H1 (cell line): ENCODE measurements at regions not wholly inside any gene's neighbourhood (a gene's known extent, or its start where the extent isn't known, plus 50 kb on each side); places are given as distances from the start of the nearest gene placed in this dataset.

Source experiments
- CTCF ChIA-PET: fragments of 300-600 bp; sonication (Branson Sonifier 250); formaldehyde crosslinking; loops from one replicate; lab custom pipeline; 2021; ENCODE audit not compliant: partially characterized antibody; lab: Charles Lee
- POLR2A ChIA-PET: fragments of 300-600 bp; sonication (Branson Sonifier 250); formaldehyde crosslinking; loops from one replicate; lab custom pipeline; 2021; ENCODE audit warnings: inconsistent platforms; ENCODE audit not compliant: partially characterized antibody; lab: Charles Lee
- DNase-seq, 2 experiments: peaks; one replicate each; pipeline versions ENCODE4 v3.0.0 to v3.0.0-alpha.2; 2010 to 2022; ENCODE audit warnings: low spot score in 2 of 2, low read depth in 1 of 2, mixed read lengths in 1 of 2
- FAIRE-seq: peaks from 2 replicates; lab custom pipeline; 2011; peaks lifted over from hg19 to GRCh38; lab: Jason Lieb, UNC
- H2AFZ ChIP-seq: 2 replicates; pipeline ENCODE4 v1.8.1; 2012; ENCODE audit warnings: low read length, inconsistent platforms
- H2AK5ac ChIP-seq: 2 replicates; pipeline ENCODE4 v1.6.1; 2013; ENCODE audit warnings: low read depth, low read length
- H2BK120ac ChIP-seq: replicated peaks from 2 replicates; pipeline ENCODE3; 2013; ENCODE audit warnings: low read depth, low read length, inconsistent platforms
- H2BK12ac ChIP-seq: 2 replicates; pipeline ENCODE4 v1.6.1; 2013; ENCODE audit warnings: low read depth, low read length
- H2BK15ac ChIP-seq: 2 replicates; pipeline ENCODE4 v1.6.1; 2013; ENCODE audit warnings: low read length
- H2BK20ac ChIP-seq: 2 replicates; pipeline ENCODE4 v1.6.1; 2013; ENCODE audit warnings: low read length
- H2BK5ac ChIP-seq: 2 replicates; pipeline ENCODE4 v1.6.1; 2013; ENCODE audit warnings: low read depth, low read length
- H3K14ac ChIP-seq: 2 replicates; pipeline ENCODE4 v1.6.1; 2013; ENCODE audit warnings: inconsistent platforms; ENCODE audit not compliant: insufficient read length
- H3K18ac ChIP-seq: 2 replicates; pipeline ENCODE4 v1.6.1; 2013; ENCODE audit warnings: low read length; ENCODE audit errors: extremely low read depth
- H3K23ac ChIP-seq: 2 replicates; pipeline ENCODE4 v1.6.1; 2013; ENCODE audit warnings: inconsistent platforms; ENCODE audit not compliant: insufficient read length
- H3K23me2 ChIP-seq: 2 replicates; pipeline ENCODE4 v1.6.1; 2013; ENCODE audit warnings: low read depth, low read length
- H3K27ac ChIP-seq: 2 replicates; pipeline ENCODE4 v1.6.1; 2011; ENCODE audit warnings: low read depth, low read length, inconsistent platforms
- H3K27me3 ChIP-seq, 4 experiments: replicated peaks in 1 of 4; 1 replicate in 1 of 4; 2 replicates in 3 of 4; pipeline versions ENCODE4 v1.6.1 to v1.8.1; 2011 to 2013; ENCODE audit warnings: low read length in 3 of 4, mild to moderate bottlenecking in 3 of 4, inconsistent platforms in 2 of 4, mixed read lengths in 2 of 4, moderate library complexity in 1 of 4; ENCODE audit not compliant: control insufficient read depth in 3 of 4, insufficient read depth in 3 of 4; ENCODE audit errors: extremely low read depth in 1 of 4
- H3K36me3 ChIP-seq, 4 experiments: 2 replicates each; pipeline versions ENCODE4 v1.6.1 to v1.8.1; 2011 to 2013; ENCODE audit warnings: mild to moderate bottlenecking in 4 of 4, low read length in 3 of 4, moderate library complexity in 2 of 4, control low read depth in 1 of 4, inconsistent platforms in 1 of 4; ENCODE audit not compliant: insufficient read depth in 4 of 4, control insufficient read depth in 2 of 4
- H3K4ac ChIP-seq: replicated peaks from 2 replicates; pipeline ENCODE3; 2013; ENCODE audit warnings: low read length, low read depth, mixed read lengths, inconsistent platforms; ENCODE audit not compliant: insufficient read length
- H3K4me1 ChIP-seq, 4 experiments: replicated peaks in 1 of 4; 1 replicate in 1 of 4; 2 replicates in 3 of 4; pipeline versions ENCODE4 v1.6.1 to v1.8.1; 2011 to 2013; ENCODE audit warnings: low read length in 3 of 4, inconsistent platforms in 2 of 4, mixed read lengths in 1 of 4; ENCODE audit not compliant: insufficient read depth in 4 of 4, control insufficient read depth in 3 of 4
- H3K4me2 ChIP-seq, 2 experiments: 2 replicates each; pipeline versions ENCODE4 v1.6.1 to v1.8.1; 2011 to 2013; ENCODE audit warnings: low read depth in 2 of 2, low read length in 2 of 2, control low read depth in 1 of 2, inconsistent platforms in 1 of 2, mild to moderate bottlenecking in 1 of 2; ENCODE audit not compliant: insufficient read depth in 1 of 2
- H3K4me3 ChIP-seq, 4 experiments: fragments of 200-600, 300-600 bp in 1 of 4; sonication (generic), shearing (Covaris generic), sonication (Bioruptor Twin) in 1 of 4; 2 replicates each; pipeline versions ENCODE4 v1.5.1 to v1.8.1; 2011 to 2016; ENCODE audit warnings: low read length in 4 of 4, low read depth in 3 of 4, control low read depth in 2 of 4, inconsistent platforms in 2 of 4, mild to moderate bottlenecking in 2 of 4, mixed read lengths in 1 of 4, moderate library complexity in 1 of 4; ENCODE audit not compliant: insufficient read depth in 2 of 4; ENCODE audit errors: extremely low read depth in 1 of 4
- H3K56ac ChIP-seq: replicated peaks from 2 replicates; pipeline ENCODE3; 2013; ENCODE audit warnings: low read depth, mild to moderate bottlenecking, mixed read lengths, low read length, inconsistent platforms; ENCODE audit not compliant: insufficient read length
- H3K79me1 ChIP-seq: 2 replicates; pipeline ENCODE4 v1.6.1; 2013; ENCODE audit warnings: low read depth, low read length, control low read depth
- H3K79me2 ChIP-seq, 2 experiments: 2 replicates each; pipeline versions ENCODE4 v1.6.1 to v1.8.1; 2012 to 2013; ENCODE audit warnings: low read length in 2 of 2, mild to moderate bottlenecking in 2 of 2, inconsistent platforms in 1 of 2; ENCODE audit not compliant: insufficient read depth in 2 of 2, control insufficient read depth in 1 of 2
- H3K9ac ChIP-seq, 4 experiments: replicated peaks in 1 of 4; 1 replicate in 1 of 4; 2 replicates in 3 of 4; pipeline versions ENCODE4 v1.6.1 to v1.8.1; 2011 to 2013; ENCODE audit warnings: low read depth in 3 of 4, low read length in 3 of 4, control low read depth in 2 of 4, mild to moderate bottlenecking in 2 of 4, moderate library complexity in 2 of 4, inconsistent platforms in 1 of 4; ENCODE audit errors: extremely low read depth in 1 of 4
- H3K9me3 ChIP-seq, 2 experiments: 2 replicates each; pipeline versions ENCODE4 v1.6.1 to v1.8.1; 2012 to 2013; ENCODE audit warnings: mild to moderate bottlenecking in 2 of 2, moderate library complexity in 2 of 2, control low read depth in 1 of 2, inconsistent platforms in 1 of 2, low read depth in 1 of 2, low read length in 1 of 2, mixed read lengths in 1 of 2; ENCODE audit not compliant: insufficient read depth in 2 of 2
- H4K20me1 ChIP-seq, 2 experiments: replicated peaks in 1 of 2; 2 replicates each; pipeline versions ENCODE3 to v1.8.1; 2011 to 2013; ENCODE audit warnings: inconsistent platforms in 2 of 2, low read length in 2 of 2, mild to moderate bottlenecking in 1 of 2; ENCODE audit not compliant: insufficient read depth in 2 of 2, control insufficient read depth in 1 of 2
- H4K5ac ChIP-seq: 2 replicates; pipeline ENCODE4 v1.6.1; 2013; ENCODE audit warnings: low read length, low read depth, mixed read lengths, inconsistent platforms; ENCODE audit not compliant: insufficient read length
- H4K8ac ChIP-seq: 2 replicates; pipeline ENCODE4 v1.8.0; 2013; ENCODE audit warnings: mild to moderate bottlenecking, moderate library complexity, low read length, inconsistent platforms; ENCODE audit not compliant: insufficient read depth; ENCODE audit errors: extremely low read depth
- H4K91ac ChIP-seq: replicated peaks from 2 replicates; pipeline ENCODE3; 2013; ENCODE audit warnings: low read length, mixed read lengths, inconsistent platforms; ENCODE audit not compliant: insufficient read length
- BRCA1 ChIP-seq: IDR thresholded peaks from 2 replicates; pipeline ENCODE4 v1.6.1; 2012; ENCODE audit warnings: low read depth, low read length, improper control_type of control experiment
- EGR1 ChIP-seq: IDR thresholded peaks from 2 replicates; pipeline ENCODE4 v1.6.1; 2011; ENCODE audit warnings: low read depth, low read length, borderline replicate concordance
- GTF2F1 ChIP-seq: IDR thresholded peaks from 2 replicates; pipeline ENCODE4 v1.6.1; 2012; ENCODE audit warnings: low read depth, low read length, improper control_type of control experiment, borderline replicate concordance
- HDAC2 ChIP-seq, 2 experiments: fragments of 300-600 bp in 1 of 2; sonication (generic) in 1 of 2; IDR thresholded peaks; 2 replicates each; pipeline ENCODE4 v1.6.1; 2011 to 2012; ENCODE audit warnings: low read depth in 2 of 2, low read length in 2 of 2, mild to moderate bottlenecking in 2 of 2, moderate library complexity in 2 of 2, borderline replicate concordance in 1 of 2, inconsistent platforms in 1 of 2
- KDM5A ChIP-seq: fragments of 200-600 bp; IDR thresholded peaks from 2 replicates; pipeline ENCODE4 v1.7.1; 2012; ENCODE audit warnings: mild to moderate bottlenecking, low read length, inconsistent platforms, mixed read lengths
- MAFK ChIP-seq: IDR thresholded peaks from 2 replicates; pipeline ENCODE4 v1.6.1; 2012; ENCODE audit warnings: low read depth, mild to moderate bottlenecking, improper control_type of control experiment, low read length
- POLR2AphosphoS5 ChIP-seq: IDR thresholded peaks from 2 replicates; pipeline ENCODE4 v1.6.1; 2011; ENCODE audit warnings: low read depth, low read length
- RBBP5 ChIP-seq: IDR thresholded peaks from 2 replicates; pipeline ENCODE4 v1.7.1; 2012; ENCODE audit warnings: low read depth, mild to moderate bottlenecking, inconsistent platforms, low read length, moderate library complexity, borderline replicate concordance
- RFX5 ChIP-seq: IDR thresholded peaks from 2 replicates; pipeline ENCODE4 v1.6.1; 2011; ENCODE audit warnings: low read depth, low read length, improper control_type of control experiment, borderline replicate concordance
- SIX5 ChIP-seq: IDR thresholded peaks from 2 replicates; pipeline ENCODE4 v1.6.1; 2011; ENCODE audit warnings: mild to moderate bottlenecking, low read depth, low read length
- SP4 ChIP-seq: IDR thresholded peaks from 2 replicates; pipeline ENCODE4 v1.6.1; 2012; ENCODE audit warnings: low read length, inconsistent platforms
- TEAD4 ChIP-seq: IDR thresholded peaks from 2 replicates; pipeline ENCODE4 v1.6.1; 2012; ENCODE audit warnings: low read depth, low read length, inconsistent platforms, mixed read lengths
- WGBS, 2 experiments: shearing (Covaris generic) in 1 of 2; methylation state at CpG; one replicate each; pipeline versions ENCODE4 v1.1.6 to v1.1.7; 2013 to 2015; ENCODE audit warnings: low lambda C conversion rate in 2 of 2, mixed read lengths in 2 of 2, inconsistent platforms in 1 of 2, low coverage in 1 of 2, missing lambda C conversion rate in 1 of 2; ENCODE audit not compliant: insufficient replicate concordance in 2 of 2, insufficient coverage in 1 of 2, insufficient read length in 1 of 2; ENCODE audit errors: extremely low coverage in 1 of 2, missing lambda C conversion rate in 1 of 2; 5-methylcytosine and 5-hydroxymethylcytosine counted together
- TF ChIP-seq, protein P1 (sequence below): IDR thresholded peaks from 2 replicates; pipeline ENCODE4 v1.6.1; 2012; ENCODE audit warnings: inconsistent platforms

DNA sequence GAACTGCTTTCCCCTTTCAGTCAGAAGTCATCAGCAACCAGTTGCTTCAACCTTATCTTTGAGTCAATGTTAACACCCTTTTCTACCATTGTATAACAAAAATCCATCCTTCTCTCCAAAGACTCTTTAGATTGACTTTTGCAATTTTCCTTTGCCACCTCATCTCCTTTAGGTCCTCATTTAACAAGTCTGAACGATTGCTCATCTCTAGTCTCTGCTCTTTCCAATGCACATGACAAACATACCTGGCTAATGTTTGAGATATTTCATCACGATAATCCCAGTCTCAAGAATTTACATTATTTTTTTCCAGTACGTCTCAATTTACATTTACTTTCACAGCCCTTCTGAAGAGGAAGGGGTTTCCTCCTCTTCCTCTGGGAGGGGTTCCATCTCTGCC, 127.5 kb downstream of the KLF12 start:
- DNase-seq = no peak
- TF ChIP-seq, protein P1, sequence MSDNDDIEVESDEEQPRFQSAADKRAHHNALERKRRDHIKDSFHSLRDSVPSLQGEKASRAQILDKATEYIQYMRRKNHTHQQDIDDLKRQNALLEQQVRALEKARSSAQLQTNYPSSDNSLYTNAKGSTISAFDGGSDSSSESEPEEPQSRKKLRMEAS = no peak
- TF ChIP-seq POLR2AphosphoS5 (no peak), SP4 (no peak), EGR1 (no peak), RFX5 (no peak), SIX5 (no peak), RBBP5 (no peak), BRCA1 (no peak), HDAC2 (IDR thresholded peaks at IDR 0.05; ENCODE audit: borderline replicate concordance in 1 of 2, low read depth in 2 of 2, low read length in 2 of 2) (no peak), MAFK (no peak), GTF2F1 (no peak), KDM5A (no peak), TEAD4 (no peak)
- Histone ChIP-seq H3K4me1 (no peaks in the 10 kb centered on the region), H3K79me1 (no peaks in the 10 kb centered on the region), H2AFZ (no peak overlapping the region), H4K91ac (no peak overlapping the region), H3K14ac (no peak overlapping the region), H3K56ac (no peak overlapping the region), H2BK15ac (no peak overlapping the region), H3K27me3 (peaks cover 0 to 1% (median 0%) of the 10 kb centered on the region in 4 experiments; a peak in 1 of 7 replicates), H3K79me2 (no peaks in the 10 kb centered on the region; a peak in 1 of 4 replicates), H2BK120ac (no peak overlapping the region), H3K4ac (no peak overlapping the region), H2BK12ac (no peak overlapping the region), H4K20me1 (no peaks in the 10 kb centered on the region), H3K9ac (no peak overlapping the region), H3K27ac (no peak overlapping the region), H3K4me2 (no peak overlapping the region; a peak in 1 of 4 replicates), H4K5ac (no peak overlapping the region), H3K23me2 (no peaks in the 10 kb centered on the region), H4K8ac (no peak overlapping the region), H2AK5ac (no peak overlapping the region), H3K9me3 (no peaks in the 10 kb centered on the region), H3K23ac (no peak overlapping the region), H3K36me3 (no peaks in the 10 kb centered on the region), H2BK5ac (no peak overlapping the region), H2BK20ac (no peak overlapping the region), H3K18ac (no peak overlapping the region), H3K4me3 (no peak overlapping the region)
- WGBS, 2 experiments = 93% methylated on average over 3 of the region's 3 CpGs; no CpG with 5 or more reads in 1 of the 2 experiments
- FAIRE-seq = no peak
- ChIA-PET POLR2A (no interaction called here), CTCF (no interaction called here)
